Right lobe of liver (tissue), 6 donors: ENCODE measurements at regions not wholly inside any gene's neighbourhood (a gene's known extent, or its start where the extent isn't known, plus 50 kb on each side); places are given as distances from the start of the nearest gene placed in this dataset.

Source experiments
- ATAC-seq, 4 donors: fragments of 200-7000 bp; cut with Tn5 transposase; one replicate each; pipeline ENCODE4 v1.9.1; 2020; ENCODE audit warnings: mild to moderate bottlenecking in 4 of 4, moderate library complexity in 4 of 4
- DNase-seq, 3 donors: peaks; one replicate each; pipeline ENCODE4 v3.0.0-alpha.2; 2020
- H3K27ac ChIP-seq, 3 donors: fragments of 200-600 bp; one replicate each; pipeline ENCODE4 v1.8.0; 2022
- H3K27me3 ChIP-seq, 2 donors: fragments of 200-600 bp; one replicate each; pipeline ENCODE4 v1.8.0; 2022
- H3K36me3 ChIP-seq, 4 donors: fragments of 200-600 bp; sonication (generic) in 1 of 4; one replicate each; pipeline versions ENCODE4 v1.5.1 to v1.8.0; 2017 to 2022; ENCODE audit warnings: control low read depth in 1 of 4
- H3K4me1 ChIP-seq, 4 donors: fragments of 200-600 bp; sonication (generic) in 1 of 4; one replicate each; pipeline versions ENCODE4 v1.5.1 to v1.8.0; 2017 to 2022; ENCODE audit warnings: control low read depth in 1 of 4
- H3K4me3 ChIP-seq, 3 donors: fragments of 200-600 bp; one replicate each; pipeline ENCODE4 v1.8.0; 2022
- H3K9me3 ChIP-seq, 4 donors: fragments of 200-600 bp; sonication (generic) in 1 of 4; one replicate each; pipeline versions ENCODE4 v1.5.1 to v1.8.0; 2017 to 2022; ENCODE audit warnings: control low read depth in 1 of 4
- POLR2A ChIP-seq: fragments of 450-650 bp; IDR thresholded peaks from one replicate; pipeline ENCODE4 v1.6.1; 2017; ENCODE audit warnings: antibody characterized with exemption, mild to moderate bottlenecking
- WGBS: methylation state at CpG from one replicate; pipeline ENCODE4 v1.1.6; 2018; ENCODE audit warnings: low coverage, low lambda C conversion rate; ENCODE audit not compliant: insufficient coverage; ENCODE audit errors: missing lambda C conversion rate; 5-methylcytosine and 5-hydroxymethylcytosine counted together
- intact Hi-C, 2 donors: fragments of 100-400 bp; cut with DNase I; formaldehyde crosslinking; loops; one replicate each; pipeline versions ENCODE4 v1.11.2 to v1.14.1; 2022
- TF ChIP-seq, protein P1 (sequence below), 4 donors: fragments of 200-600 bp in 3 of 4; fragments of 450-650 bp in 1 of 4; IDR thresholded peaks; one replicate each; pipeline versions ENCODE4 v1.5.1 to v1.8.0; 2016 to 2022; ENCODE audit warnings: antibody characterized with exemption in 4 of 4, mild to moderate bottlenecking in 2 of 4
- donor health status: DM: no; HTN: yes; CAD: no.
- donor health status: DM: no; HTN: no; CAD: no.
- donor health status: DM: no; HTN: no; CAD: no.
- donor health status: DM: no; HTN: yes; CAD: no.
- donor health status: DM: no; HTN: yes; CAD: no.

DNA sequence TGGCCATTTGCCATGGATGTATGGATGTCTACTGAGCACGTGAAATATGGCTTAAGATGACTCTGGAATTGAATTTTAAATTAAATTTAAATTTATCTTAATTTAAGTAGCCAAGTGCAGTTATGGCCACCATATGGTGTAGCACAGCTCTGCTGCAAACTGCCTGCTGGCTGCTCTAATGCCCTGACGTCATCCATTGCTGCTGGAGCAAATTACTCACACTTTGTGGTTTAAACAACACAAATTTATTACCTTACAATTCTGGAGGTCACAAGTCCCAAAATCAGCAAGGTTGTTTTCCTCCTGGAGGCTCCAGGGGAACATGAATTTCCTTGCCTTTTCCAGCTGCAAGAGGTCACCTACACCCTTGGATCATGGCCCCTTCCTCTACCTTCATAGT lies 679.3 kb upstream of the EEF2KMT start:
- Histone ChIP-seq H3K36me3 (no peaks in the 10 kb centered on the region), H3K27ac (no peak overlapping the region), H3K9me3 (no peaks in the 10 kb centered on the region), H3K4me1 (no peaks in the 10 kb centered on the region), H3K4me3 (no peak overlapping the region), H3K27me3 (no peaks in the 10 kb centered on the region)
- 40% methylated on average over 1 of the region's 2 CpGs for WGBS
- no peak for ATAC-seq
- intact Hi-C loops: no loop called here
- DNase-seq: no peak
- TF ChIP-seq, protein P1, sequence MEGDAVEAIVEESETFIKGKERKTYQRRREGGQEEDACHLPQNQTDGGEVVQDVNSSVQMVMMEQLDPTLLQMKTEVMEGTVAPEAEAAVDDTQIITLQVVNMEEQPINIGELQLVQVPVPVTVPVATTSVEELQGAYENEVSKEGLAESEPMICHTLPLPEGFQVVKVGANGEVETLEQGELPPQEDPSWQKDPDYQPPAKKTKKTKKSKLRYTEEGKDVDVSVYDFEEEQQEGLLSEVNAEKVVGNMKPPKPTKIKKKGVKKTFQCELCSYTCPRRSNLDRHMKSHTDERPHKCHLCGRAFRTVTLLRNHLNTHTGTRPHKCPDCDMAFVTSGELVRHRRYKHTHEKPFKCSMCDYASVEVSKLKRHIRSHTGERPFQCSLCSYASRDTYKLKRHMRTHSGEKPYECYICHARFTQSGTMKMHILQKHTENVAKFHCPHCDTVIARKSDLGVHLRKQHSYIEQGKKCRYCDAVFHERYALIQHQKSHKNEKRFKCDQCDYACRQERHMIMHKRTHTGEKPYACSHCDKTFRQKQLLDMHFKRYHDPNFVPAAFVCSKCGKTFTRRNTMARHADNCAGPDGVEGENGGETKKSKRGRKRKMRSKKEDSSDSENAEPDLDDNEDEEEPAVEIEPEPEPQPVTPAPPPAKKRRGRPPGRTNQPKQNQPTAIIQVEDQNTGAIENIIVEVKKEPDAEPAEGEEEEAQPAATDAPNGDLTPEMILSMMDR (IDR thresholded peaks at IDR 0.05): no peak
- no peak for TF ChIP-seq POLR2A

DNA sequence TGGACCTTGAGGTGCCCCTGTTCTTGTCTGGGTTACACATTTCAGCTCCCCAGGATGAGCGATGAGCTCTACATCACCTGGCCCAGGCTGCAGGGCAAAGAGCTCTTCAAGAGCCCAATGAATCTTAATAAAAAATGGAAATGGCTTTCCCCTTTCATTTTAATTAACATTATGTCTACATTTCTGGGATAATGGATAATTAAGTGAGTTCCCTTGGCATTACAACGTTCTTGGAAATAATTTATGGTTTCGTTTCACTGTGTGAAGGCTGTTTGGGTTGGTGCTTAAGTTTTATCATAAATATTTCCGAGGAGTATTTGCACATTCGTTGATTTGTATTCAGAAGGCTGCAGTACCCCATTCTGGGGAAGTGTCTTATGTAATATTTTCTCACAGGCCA lies 678.3 kb upstream of the EEF2KMT start:
- 54% methylated on average over 5 of the region's 5 CpGs for WGBS

DNA sequence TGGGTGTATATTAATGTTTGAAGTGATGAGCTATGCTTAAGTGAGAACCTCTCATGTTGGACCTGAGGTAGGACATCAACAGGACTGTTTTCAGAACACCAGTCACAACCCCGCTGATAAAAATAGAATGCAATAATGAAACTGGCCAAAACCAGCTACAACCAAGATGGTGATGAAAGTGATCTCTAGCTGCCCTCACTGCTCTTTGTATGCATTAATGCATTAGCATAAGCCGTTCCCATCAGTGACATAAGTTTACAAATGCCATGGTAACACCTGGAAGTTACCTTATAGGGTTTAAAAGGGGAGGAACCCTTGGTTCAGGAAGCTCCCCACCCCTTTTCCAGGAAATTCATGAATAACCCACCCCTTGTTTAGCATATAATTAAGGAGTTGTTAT lies 672.5 kb upstream of the EEF2KMT start:
- no peaks in the 10 kb centered on the region for H3K27me3 ChIP-seq
- H3K36me3 ChIP-seq: no peaks in the 10 kb centered on the region
- no peaks in the 10 kb centered on the region for H3K9me3 ChIP-seq
- H3K4me1 ChIP-seq: no peaks in the 10 kb centered on the region
- WGBS: 71% methylated on average over 2 of the region's 2 CpGs
- no peak overlapping the region for H3K4me3 ChIP-seq
- no peak for ATAC-seq
- no peak for DNase-seq
- TF ChIP-seq POLR2A: no peak
- TF ChIP-seq, protein P1 (IDR thresholded peaks at IDR 0.05): no peak
- intact Hi-C loops: no loop called here
- no peak overlapping the region for H3K27ac ChIP-seq

More for the DNA sequence above, 678.3 kb upstream of the EEF2KMT start:
- Histone ChIP-seq H3K4me1 (no peaks in the 10 kb centered on the region), H3K27ac (no peak overlapping the region), H3K36me3 (no peaks in the 10 kb centered on the region), H3K27me3 (no peaks in the 10 kb centered on the region), H3K4me3 (no peak overlapping the region), H3K9me3 (no peaks in the 10 kb centered on the region)
- no peak for TF ChIP-seq POLR2A
- TF ChIP-seq, protein P1 (IDR thresholded peaks at IDR 0.05): no peak
- ATAC-seq: no peak
- intact Hi-C loops: no loop called here
- no peak for DNase-seq

DNA sequence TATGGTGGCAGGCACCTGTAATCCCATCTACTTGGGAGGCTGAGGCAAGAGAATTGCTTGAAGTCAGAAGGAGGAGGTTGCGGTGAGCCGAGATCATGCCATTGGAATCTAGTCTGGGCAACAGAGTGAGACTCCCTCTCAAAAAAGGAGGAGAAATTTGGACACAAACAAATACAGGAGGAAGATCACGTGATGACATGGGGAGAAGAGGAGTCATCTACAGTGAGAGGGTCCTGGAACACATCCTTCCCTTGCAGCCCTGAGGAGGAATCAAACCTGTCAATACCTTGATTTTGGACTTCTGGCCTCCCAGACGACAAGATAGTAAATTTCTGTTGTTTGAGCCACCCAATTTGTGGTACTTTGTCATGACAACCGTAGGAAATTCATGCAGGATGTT lies 671.9 kb upstream of the EEF2KMT start:
- no peaks in the 10 kb centered on the region for H3K36me3 ChIP-seq
- 52% methylated on average over 3 of the region's 5 CpGs for WGBS
- DNase-seq: no peak

More for the DNA sequence above, 671.9 kb upstream of the EEF2KMT start:
- H3K27ac ChIP-seq: no peak overlapping the region
- intact Hi-C loops: no loop called here
- H3K4me3 ChIP-seq: no peak overlapping the region
- TF ChIP-seq POLR2A: no peak
- TF ChIP-seq, protein P1 (IDR thresholded peaks at IDR 0.05): no peak
- H3K4me1 ChIP-seq: no peaks in the 10 kb centered on the region
- no peak for ATAC-seq
- H3K9me3 ChIP-seq: no peaks in the 10 kb centered on the region
- no peaks in the 10 kb centered on the region for H3K27me3 ChIP-seq
